SU-DHL-6 (cell line): ENCODE measurements at regions not wholly inside any gene's neighbourhood (a gene's known extent, or its start where the extent isn't known, plus 50 kb on each side); places are given as distances from the start of the nearest gene placed in this dataset.

Experiments
- H2AFZ ChIP-seq: fragments of 200-600 bp; sonication (generic); 2 replicates; pipeline ENCODE4 v1.6.1; 2014; ENCODE audit warnings: low read depth, mild to moderate bottlenecking, moderate library complexity, mixed read lengths, antibody characterized with exemption, low read length; ENCODE audit not compliant: severe bottlenecking
- H3F3A ChIP-seq: fragments of 200-600 bp; shearing (Covaris generic); 2 replicates; pipeline ENCODE4 v1.6.0; 2016; ENCODE audit warnings: antibody characterized with exemption, mild to moderate bottlenecking; ENCODE audit not compliant: insufficient read depth
- H3K27ac ChIP-seq: fragments of 200-600 bp; sonication (generic); 2 replicates; pipeline ENCODE4 v1.5.1; 2016; ENCODE audit warnings: low read depth, mild to moderate bottlenecking, low read length, moderate library complexity, mixed read lengths
- H3K27me3 ChIP-seq: fragments of 200-600 bp; sonication (generic), shearing (Covaris generic); 2 replicates; pipeline ENCODE4 v1.6.0; 2014; ENCODE audit warnings: mild to moderate bottlenecking, low read length
- H3K36me3 ChIP-seq: fragments of 200-600 bp; sonication (generic); 2 replicates; pipeline ENCODE4 v1.6.1; 2014; ENCODE audit warnings: mild to moderate bottlenecking, low read length, mixed read lengths
- H3K4me2 ChIP-seq: fragments of 300-600, 200-600 bp; shearing (Covaris generic), sonication (generic); 2 replicates; pipeline ENCODE4 v1.6.0; 2014; ENCODE audit warnings: low read length, low read depth, mild to moderate bottlenecking; ENCODE audit not compliant: poor library complexity, severe bottlenecking
- H3K4me3 ChIP-seq: fragments of 200-600 bp; sonication (generic); 2 replicates; pipeline ENCODE4 v1.5.1; 2014; ENCODE audit warnings: antibody characterized with exemption, low read length, mild to moderate bottlenecking, mixed read lengths; ENCODE audit not compliant: insufficient read depth, poor library complexity, severe bottlenecking
- H3K79me2 ChIP-seq: fragments of 200-600 bp; sonication (generic); 2 replicates; pipeline ENCODE4 v1.6.1; 2014; ENCODE audit warnings: mild to moderate bottlenecking, low read length, moderate library complexity; ENCODE audit not compliant: insufficient read depth
- H3K9ac ChIP-seq: fragments of 200-600 bp; sonication (generic); 2 replicates; pipeline ENCODE4 v1.7.0; 2014; ENCODE audit warnings: mild to moderate bottlenecking, low read length
- H3K9me2 ChIP-seq: fragments of 200-600 bp; sonication (generic); replicated peaks from 2 replicates; pipeline ENCODE4 v1.6.1; 2014; ENCODE audit warnings: low read length; ENCODE audit not compliant: insufficient read depth
- H3K9me3 ChIP-seq: fragments of 200-600 bp; sonication (generic); 2 replicates; pipeline ENCODE4 v1.6.1; 2014; ENCODE audit warnings: low read length, mixed read lengths; ENCODE audit not compliant: insufficient read depth
- H4K20me1 ChIP-seq: fragments of 200-600 bp; sonication (generic); 2 replicates; pipeline ENCODE4 v1.6.1; 2014; ENCODE audit warnings: low read depth, mild to moderate bottlenecking, antibody characterized with exemption, low read length, moderate library complexity, mixed read lengths
- EZH2phosphoT487 ChIP-seq: fragments of 200-600 bp; sonication (generic), shearing (Covaris generic); conservative IDR thresholded peaks from 2 replicates; pipeline ENCODE4 v1.6.1; 2018; ENCODE audit warnings: mild to moderate bottlenecking, antibody characterized with exemption, low read length, moderate library complexity, mixed read lengths
- TF ChIP-seq, protein P1 (sequence below): fragments of 200-600 bp; sonication (generic); IDR thresholded peaks from one replicate; pipeline ENCODE4 v1.5.1; 2017; ENCODE audit warnings: antibody characterized with exemption, mild to moderate bottlenecking, low read length, moderate library complexity; ENCODE audit not compliant: insufficient read depth, poor library complexity, severe bottlenecking

DNA sequence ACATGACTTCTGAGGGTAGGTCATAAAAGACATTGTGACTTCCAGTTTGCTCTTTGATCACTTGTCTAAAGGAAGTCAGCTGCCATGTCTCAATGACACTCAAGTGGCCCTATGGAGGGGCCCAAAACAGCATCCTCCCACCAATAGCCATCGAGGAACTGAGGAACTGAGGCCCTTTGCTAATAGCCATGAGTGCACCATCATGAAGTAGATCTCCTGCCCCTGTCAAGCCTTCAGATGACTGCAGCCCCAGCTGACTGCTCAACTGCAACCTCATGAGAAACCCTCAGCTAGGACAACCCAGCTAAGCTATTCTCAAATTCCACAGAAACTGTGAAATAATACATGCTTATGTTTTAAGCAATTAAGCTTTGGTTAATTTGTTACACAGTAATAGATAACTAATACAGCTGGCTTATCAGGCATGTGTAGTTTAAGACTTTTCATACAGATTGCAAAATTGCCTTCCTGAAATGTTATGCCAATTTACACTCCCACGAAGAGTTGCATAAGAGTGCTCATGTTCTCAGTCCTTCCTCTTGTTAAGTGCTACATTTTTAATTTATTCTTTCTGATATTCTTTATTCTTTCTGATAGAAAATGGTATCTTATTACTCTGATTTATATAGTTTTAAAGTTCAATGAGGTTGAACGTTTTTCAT is 105.6 kb upstream of the NDUFV2 start:
- H3K4me2 ChIP-seq, result no peak overlapping the region
- H3K27ac ChIP-seq, result no peak overlapping the region
- no peak overlapping the region for H3K9ac ChIP-seq
- TF ChIP-seq, protein P1, sequence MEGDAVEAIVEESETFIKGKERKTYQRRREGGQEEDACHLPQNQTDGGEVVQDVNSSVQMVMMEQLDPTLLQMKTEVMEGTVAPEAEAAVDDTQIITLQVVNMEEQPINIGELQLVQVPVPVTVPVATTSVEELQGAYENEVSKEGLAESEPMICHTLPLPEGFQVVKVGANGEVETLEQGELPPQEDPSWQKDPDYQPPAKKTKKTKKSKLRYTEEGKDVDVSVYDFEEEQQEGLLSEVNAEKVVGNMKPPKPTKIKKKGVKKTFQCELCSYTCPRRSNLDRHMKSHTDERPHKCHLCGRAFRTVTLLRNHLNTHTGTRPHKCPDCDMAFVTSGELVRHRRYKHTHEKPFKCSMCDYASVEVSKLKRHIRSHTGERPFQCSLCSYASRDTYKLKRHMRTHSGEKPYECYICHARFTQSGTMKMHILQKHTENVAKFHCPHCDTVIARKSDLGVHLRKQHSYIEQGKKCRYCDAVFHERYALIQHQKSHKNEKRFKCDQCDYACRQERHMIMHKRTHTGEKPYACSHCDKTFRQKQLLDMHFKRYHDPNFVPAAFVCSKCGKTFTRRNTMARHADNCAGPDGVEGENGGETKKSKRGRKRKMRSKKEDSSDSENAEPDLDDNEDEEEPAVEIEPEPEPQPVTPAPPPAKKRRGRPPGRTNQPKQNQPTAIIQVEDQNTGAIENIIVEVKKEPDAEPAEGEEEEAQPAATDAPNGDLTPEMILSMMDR, result no peak
- no peak for TF ChIP-seq EZH2phosphoT487
- H3K9me2 ChIP-seq, result no peaks in the 10 kb centered on the region
- no peaks in the 10 kb centered on the region for H3K9me3 ChIP-seq
- H4K20me1 ChIP-seq, result no peaks in the 10 kb centered on the region
- no peaks in the 10 kb centered on the region for H3K36me3 ChIP-seq
- no peak overlapping the region for H2AFZ ChIP-seq
- H3K4me3 ChIP-seq, result no peak overlapping the region
- no peaks in the 10 kb centered on the region for H3K27me3 ChIP-seq
- H3F3A ChIP-seq, result no peaks in the 10 kb centered on the region
- H3K79me2 ChIP-seq, result no peaks in the 10 kb centered on the region

DNA sequence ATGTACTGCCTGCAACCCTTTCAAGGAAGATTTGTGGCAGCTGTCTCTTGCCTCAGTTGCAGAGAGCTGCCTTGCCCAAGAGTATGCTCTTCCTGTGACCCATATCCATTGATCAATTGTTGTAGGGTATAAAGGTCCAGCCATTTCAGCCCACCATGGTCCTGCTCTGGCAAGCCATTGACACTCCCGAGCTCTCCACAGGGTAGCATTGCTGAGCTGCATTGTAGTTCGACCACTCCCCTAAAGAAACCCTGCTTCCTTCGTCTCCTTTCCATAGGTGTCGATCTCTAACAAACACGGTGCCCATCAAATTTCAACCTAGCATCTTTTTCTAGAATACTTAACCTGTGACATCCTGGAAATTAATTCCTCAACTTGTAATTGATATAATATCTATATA is 104.9 kb upstream of the NDUFV2 start:
- H3K4me2 ChIP-seq, result no peak overlapping the region
- no peak overlapping the region for H2AFZ ChIP-seq
- no peaks in the 10 kb centered on the region for H3K9me2 ChIP-seq
- no peaks in the 10 kb centered on the region for H3K36me3 ChIP-seq
- no peaks in the 10 kb centered on the region for H4K20me1 ChIP-seq
- no peak overlapping the region for H3K4me3 ChIP-seq
- no peaks in the 10 kb centered on the region for H3K79me2 ChIP-seq
- H3K27ac ChIP-seq, result no peak overlapping the region
- no peaks in the 10 kb centered on the region for H3F3A ChIP-seq
- no peaks in the 10 kb centered on the region for H3K9me3 ChIP-seq
- H3K27me3 ChIP-seq, result no peaks in the 10 kb centered on the region
- TF ChIP-seq, protein P1, result no peak
- no peak for TF ChIP-seq EZH2phosphoT487
- H3K9ac ChIP-seq, result no peak overlapping the region

DNA sequence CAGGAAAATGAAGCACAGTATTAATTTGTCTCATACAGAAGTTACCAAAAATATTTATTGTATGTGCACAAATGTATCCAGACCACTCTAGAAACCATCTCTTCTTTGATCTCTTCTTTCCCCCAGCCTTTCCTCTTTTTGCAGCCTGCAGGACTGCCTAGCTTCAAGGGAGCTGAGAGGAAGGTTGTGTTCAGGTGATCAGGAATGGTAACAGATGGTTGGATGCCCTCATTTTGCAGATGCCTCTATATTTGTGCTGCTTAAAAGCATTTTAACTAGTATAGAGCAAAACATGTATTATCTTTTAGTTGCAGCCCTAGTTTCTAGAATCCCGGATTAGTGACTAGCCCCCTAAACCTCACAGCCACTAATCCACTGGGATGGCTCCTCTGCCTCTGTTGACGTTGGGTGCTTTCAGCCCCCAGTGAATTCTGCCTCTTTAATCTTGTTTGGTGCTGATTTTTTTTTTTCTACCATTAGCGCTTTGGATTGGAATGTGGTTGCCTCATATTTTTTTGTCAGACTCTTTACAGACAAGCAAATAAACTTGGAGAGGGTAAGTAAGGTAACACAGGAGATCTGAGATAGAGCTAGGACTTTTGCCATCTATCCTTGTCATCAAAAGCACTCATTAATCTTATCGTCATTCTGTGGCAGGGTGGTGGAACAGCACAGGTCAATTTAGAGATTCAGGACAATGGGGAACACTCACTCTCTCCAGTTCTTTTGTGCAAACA is 103.8 kb upstream of the NDUFV2 start:
- Histone ChIP-seq H3K4me3 (no peak overlapping the region), H3F3A (no peaks in the 10 kb centered on the region), H3K27me3 (no peaks in the 10 kb centered on the region), H3K27ac (no peak overlapping the region), H2AFZ (no peak overlapping the region), H3K9me2 (no peaks in the 10 kb centered on the region), H3K79me2 (no peaks in the 10 kb centered on the region), H3K4me2 (no peak overlapping the region), H3K9me3 (no peaks in the 10 kb centered on the region), H4K20me1 (no peaks in the 10 kb centered on the region), H3K36me3 (no peaks in the 10 kb centered on the region), H3K9ac (no peak overlapping the region)
- TF ChIP-seq, protein P1, result no peak
- TF ChIP-seq EZH2phosphoT487, result no peak
